Endodermal cell (in vitro differentiated cells): ENCODE measurements at regions not wholly inside any gene's neighbourhood (a gene's known extent, or its start where the extent isn't known, plus 50 kb on each side); places are given as distances from the start of the nearest gene placed in this dataset.

Source experiments
- DNase-seq: peaks from one replicate; pipeline ENCODE4 v3.0.0-alpha.2; 2017
- H3K27ac ChIP-seq: 2 replicates; pipeline ENCODE4 v1.5.1; 2013; ENCODE audit warnings: mild to moderate bottlenecking, low read depth, low read length, moderate library complexity
- H3K27me3 ChIP-seq: 2 replicates; pipeline ENCODE4 v1.6.1; 2013; ENCODE audit warnings: mild to moderate bottlenecking, low read length, moderate library complexity; ENCODE audit not compliant: insufficient read depth, control insufficient read depth, poor library complexity, severe bottlenecking
- H3K36me3 ChIP-seq: 2 replicates; pipeline ENCODE4 v1.7.0; 2013; ENCODE audit warnings: mild to moderate bottlenecking, low read length, moderate library complexity; ENCODE audit not compliant: control insufficient read depth, insufficient read depth
- H3K4me1 ChIP-seq: one replicate; pipeline ENCODE4 v1.7.0; 2013; ENCODE audit warnings: low read length; ENCODE audit not compliant: control insufficient read depth, insufficient read depth
- H3K4me3 ChIP-seq: 2 replicates; pipeline ENCODE4 v1.5.1; 2013; ENCODE audit warnings: mild to moderate bottlenecking, low read length, moderate library complexity
- H3K9ac ChIP-seq: 2 replicates; pipeline ENCODE4 v1.6.1; 2013; ENCODE audit warnings: mild to moderate bottlenecking, low read length, moderate library complexity; ENCODE audit not compliant: poor library complexity, severe bottlenecking; ENCODE audit errors: extremely low read depth
- H3K9me3 ChIP-seq: 2 replicates; pipeline ENCODE4 v1.6.1; 2013; ENCODE audit warnings: mild to moderate bottlenecking, low read length, moderate library complexity; ENCODE audit not compliant: control insufficient read depth
- H3K27ac Mint-ChIP-seq: 2 replicates; pipeline ENCODE4 v1.8.0; 2020; ENCODE audit warnings: mixed read lengths
- H3K27me3 Mint-ChIP-seq: 2 replicates; pipeline ENCODE4 v1.8.0; 2021; ENCODE audit warnings: mild to moderate bottlenecking, mixed read lengths; ENCODE audit not compliant: insufficient read depth
- H3K36me3 Mint-ChIP-seq: 2 replicates; pipeline ENCODE4 v1.8.0; 2020; ENCODE audit warnings: low read depth, mixed read lengths
- H3K4me1 Mint-ChIP-seq: 2 replicates; pipeline ENCODE4 v1.8.0; 2020; ENCODE audit warnings: mixed read lengths
- H3K4me3 Mint-ChIP-seq: 2 replicates; pipeline ENCODE4 v1.8.0; 2020; ENCODE audit warnings: mild to moderate bottlenecking, moderate library complexity, mixed read lengths
- H3K9me3 Mint-ChIP-seq: 2 replicates; pipeline ENCODE4 v1.8.0; 2020; ENCODE audit warnings: mild to moderate bottlenecking, mixed read lengths
- CTCF ChIP-seq: fragments of 200-600 bp; sonication (generic); conservative IDR thresholded peaks from 2 replicates; pipeline ENCODE4 v1.5.0; 2021; ENCODE audit warnings: antibody characterized with exemption, mild to moderate bottlenecking
- WGBS, 2 experiments: methylation state at CpG; one replicate each; pipeline versions ENCODE4 v1.1.5 to v1.1.7; 2013; ENCODE audit warnings: missing lambda C conversion rate in 2 of 2, mixed read lengths in 1 of 2; ENCODE audit not compliant: insufficient coverage in 1 of 2, insufficient read length in 1 of 2; 5-methylcytosine and 5-hydroxymethylcytosine counted together

DNA sequence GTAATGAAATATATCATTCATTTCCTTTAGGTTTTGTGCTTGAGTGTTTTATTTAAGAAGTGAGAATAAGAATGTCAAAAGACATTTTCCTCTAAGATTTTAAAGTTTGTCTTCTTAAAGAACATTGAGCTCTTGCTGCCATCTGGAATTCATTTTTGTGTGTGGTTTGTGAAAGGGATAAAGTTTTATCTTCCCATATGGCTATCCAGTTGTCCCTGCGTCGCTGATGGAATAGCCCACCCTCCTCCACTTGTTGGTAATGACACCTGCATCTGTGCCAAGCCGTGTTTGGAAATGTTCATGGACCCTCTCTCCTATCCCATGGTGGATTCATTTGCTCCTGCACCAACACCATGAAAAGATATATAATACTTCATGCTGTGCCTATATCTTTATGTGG is 901.5 kb downstream of the BRD1 start:
- no peak overlapping the region for H3K27ac ChIP-seq
- no peak for TF ChIP-seq CTCF

GRCh38 chr22:48925450-48925849 is 902.2 kb downstream of the BRD1 start:
- Histone ChIP-seq H3K9me3 (no peaks in the 10 kb centered on the region), H3K27ac (no peak overlapping the region), H3K4me1 (no peaks in the 10 kb centered on the region), H3K9ac (no peak overlapping the region), H3K27me3 (no peaks in the 10 kb centered on the region), H3K36me3 (no peaks in the 10 kb centered on the region), H3K4me3 (no peak overlapping the region)
- Mint-ChIP-seq H3K36me3 (no peaks in the 10 kb centered on the region), H3K27ac (no peak overlapping the region), H3K27me3 (peaks cover 11% of the 10 kb centered on the region), H3K4me1 (peaks cover 5% of the 10 kb centered on the region), H3K4me3 (no peak overlapping the region), H3K9me3 (no peaks in the 10 kb centered on the region)
- no peak for DNase-seq
- 89 to 100% methylated on average over 5 of the region's 5 CpGs for WGBS, 2 experiments
- TF ChIP-seq CTCF, result no peak

More for the DNA sequence above, 901.5 kb downstream of the BRD1 start:
- Histone ChIP-seq H3K9me3 (no peaks in the 10 kb centered on the region), H3K27me3 (no peaks in the 10 kb centered on the region), H3K36me3 (no peaks in the 10 kb centered on the region), H3K4me3 (no peak overlapping the region), H3K9ac (no peak overlapping the region), H3K4me1 (no peaks in the 10 kb centered on the region)
- Mint-ChIP-seq H3K27ac (no peak overlapping the region), H3K4me3 (no peak overlapping the region), H3K27me3 (peaks cover 9% of the 10 kb centered on the region), H3K4me1 (no peaks in the 10 kb centered on the region), H3K9me3 (no peaks in the 10 kb centered on the region), H3K36me3 (no peaks in the 10 kb centered on the region)
- DNase-seq, result no peak
- WGBS, 2 experiments, result 92 to 100% methylated on average over 1 to 3 of the region's 3 CpGs

GRCh38 chr22:48923996-48924395 is 903.7 kb downstream of the BRD1 start:
- Histone ChIP-seq H3K9me3 (no peaks in the 10 kb centered on the region), H3K27me3 (no peaks in the 10 kb centered on the region), H3K4me1 (peaks cover 6% of the 10 kb centered on the region), H3K4me3 (no peak overlapping the region), H3K36me3 (no peaks in the 10 kb centered on the region), H3K9ac (no peak overlapping the region), H3K27ac (no peak overlapping the region)
- Mint-ChIP-seq H3K27ac (no peak overlapping the region), H3K36me3 (no peaks in the 10 kb centered on the region), H3K4me1 (peaks cover 17% of the 10 kb centered on the region), H3K9me3 (no peaks in the 10 kb centered on the region), H3K27me3 (peaks cover 14% of the 10 kb centered on the region), H3K4me3 (no peak overlapping the region)
- 94% methylated on average over 9 of the region's 9 CpGs for WGBS, 2 experiments
- no peak for DNase-seq
- no peak for TF ChIP-seq CTCF
